ENCODE measurements at regions not wholly inside any gene's neighbourhood (a gene's known extent, or its start where the extent isn't known, plus 50 kb on each side); places are given as distances from the start of the nearest gene placed in this dataset.
"Not testable (repeated sequence)": the region's sequence is repeated elsewhere in the genome, so short reads cannot be mapped to it uniquely, and the experiment has no call there.

- TF ChIP-seq CTCF (conservative IDR thresholded peaks at IDR 0.05; ENCODE audit: low read depth, low read length), result 0 out of 2 replicates have a peak, but pooled peaks have one; percentile 18
- TF ChIP-seq EZH2 (IDR thresholded peaks at IDR 0.05; ENCODE audit: borderline replicate concordance, low read depth, low read length, poor library complexity, severe bottlenecking), result not testable (repeated sequence)
These were observed 1612.3 kb downstream of the SPATA31A7 start for GRCh38 chr9:62801961-62802718.

Data from A673 (cell line).